Right ventricle myocardium inferior (tissue), 1 donor: ENCODE measurements at regions not wholly inside any gene's neighbourhood (a gene's known extent, or its start where the extent isn't known, plus 50 kb on each side); places are given as distances from the start of the nearest gene placed in this dataset.
"Not testable (repeated sequence)": the region's sequence is repeated elsewhere in the genome, so short reads cannot be mapped to it uniquely, and the experiment has no call there.

Experiments used
- ATAC-seq: fragments of 200-7000 bp; cut with Tn5 transposase; one replicate; pipeline ENCODE4 v1.9.1; 2020; ENCODE audit warnings: mild to moderate bottlenecking, moderate library complexity
- DNase-seq: peaks from one replicate; pipeline ENCODE4 v3.0.0; 2021; ENCODE audit errors: missing footprints
- intact Hi-C: fragments of 100-400 bp; cut with DNase I; formaldehyde crosslinking; loops from one replicate; pipeline ENCODE4 v1.11.0; 2022
- donor health status: DM: no; HTN: yes; CAD: no; lungs with severe emphysema.

GRCh38 chr3:154657218-154657617, 227.2 kb upstream of the GPR149 start:
- intact Hi-C loops: no loop called here
- ATAC-seq (no peak), DNase-seq (no peak)

DNA sequence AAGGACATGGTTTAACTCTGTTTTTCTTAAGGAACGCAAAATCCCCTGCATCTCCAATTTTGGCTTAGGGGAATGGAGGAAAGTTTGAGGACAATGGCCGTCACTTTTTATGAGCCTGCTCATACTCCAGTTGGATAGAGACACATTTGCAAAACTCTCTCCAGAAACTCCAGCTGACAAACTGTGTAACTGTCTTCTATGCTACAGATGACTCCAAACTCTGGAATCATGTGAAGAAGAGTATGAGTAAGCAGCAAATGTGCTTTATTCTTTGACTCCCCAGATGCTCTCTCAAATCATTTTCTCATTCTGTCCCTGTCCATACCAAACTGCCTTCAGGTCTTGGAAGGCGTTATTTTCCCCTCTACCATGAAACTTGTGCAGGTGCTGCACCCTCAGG, 226.5 kb upstream of the GPR149 start:
- ATAC-seq (no peak), DNase-seq (no peak)
- intact Hi-C loops: no loop called here

- no peak for DNase-seq
- intact Hi-C loops: no loop called here
- no peak for ATAC-seq
Observed at GRCh38 chr3:154642145-154642544, 212.2 kb upstream of the GPR149 start.

- no peak for DNase-seq
- intact Hi-C loops: no loop called here
- no peak for ATAC-seq
Observed at GRCh38 chr3:154625756-154626155, 195.8 kb upstream of the GPR149 start.

DNA sequence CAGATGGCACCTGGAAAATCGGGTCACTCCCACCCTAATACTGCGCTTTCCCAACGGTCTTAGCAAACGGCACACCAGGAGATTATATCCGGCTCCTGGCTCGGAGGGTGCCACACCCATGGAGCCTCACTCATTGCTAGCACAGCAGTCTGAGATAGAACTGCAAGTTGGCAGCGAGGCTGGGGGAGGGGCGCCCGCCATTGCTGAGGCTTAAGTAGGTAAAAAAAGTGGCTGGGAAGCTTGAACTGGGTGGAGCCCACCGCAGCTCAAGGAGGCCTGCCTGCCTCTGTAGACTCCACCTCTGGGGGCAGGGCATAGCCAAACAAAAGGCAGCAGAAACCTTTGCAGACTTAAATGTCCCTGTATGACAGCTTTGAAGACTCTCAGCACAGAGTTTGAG, 189.6 kb upstream of the GPR149 start:
- intact Hi-C loops, ATAC-seq: not testable (repeated sequence)
- peak; percentile 20 for DNase-seq

- intact Hi-C loops: no loop called here
- DNase-seq: no peak
- no peak for ATAC-seq
Observed at GRCh38 chr3:154616298-154616697, 186.3 kb upstream of the GPR149 start.

DNA sequence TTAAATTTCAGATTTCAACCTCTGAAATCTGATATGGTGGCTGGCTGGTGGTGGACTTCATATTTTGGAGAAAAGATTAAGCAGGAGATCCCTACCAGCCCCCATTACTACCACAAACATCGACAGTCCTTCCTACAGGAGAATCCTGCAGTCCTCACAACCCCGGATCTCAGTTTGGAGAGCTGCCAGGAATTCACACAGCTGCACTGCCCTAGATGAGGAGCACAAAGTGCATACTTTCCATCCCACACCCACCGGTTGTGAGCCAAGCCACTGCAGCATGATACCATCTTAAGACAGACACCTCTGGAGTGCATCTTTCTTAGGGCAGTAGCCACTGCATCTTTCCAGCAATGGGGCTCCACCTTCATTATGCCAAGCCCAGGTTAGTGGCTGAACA, 185.5 kb upstream of the GPR149 start:
- ATAC-seq (no peak), DNase-seq (no peak)
- intact Hi-C loops: no loop called here

DNA sequence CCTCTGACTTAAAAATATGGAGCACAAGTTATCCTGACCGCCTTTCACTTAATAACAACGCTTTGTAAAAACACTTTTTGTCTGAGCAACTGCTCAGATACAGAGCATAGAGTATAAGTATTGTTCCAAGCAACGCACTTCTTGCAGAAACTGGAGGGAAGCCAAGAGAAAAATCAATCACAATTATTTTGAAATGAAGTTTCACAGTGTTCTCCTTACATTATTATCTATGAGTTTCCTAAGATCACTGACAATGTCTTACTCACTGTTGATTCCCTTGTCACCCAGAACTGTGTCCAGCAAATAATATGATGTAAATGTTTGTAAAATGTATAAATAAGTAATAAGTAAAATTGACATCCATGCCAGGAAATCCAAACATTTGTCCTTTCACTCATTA, 184.6 kb upstream of the GPR149 start:
- ATAC-seq (no peak), DNase-seq (no peak)
- intact Hi-C loops: no loop called here

- intact Hi-C loops: no loop called here
- ATAC-seq: no peak
Observed at GRCh38 chr3:154614078-154614477, 184.1 kb upstream of the GPR149 start.

DNA sequence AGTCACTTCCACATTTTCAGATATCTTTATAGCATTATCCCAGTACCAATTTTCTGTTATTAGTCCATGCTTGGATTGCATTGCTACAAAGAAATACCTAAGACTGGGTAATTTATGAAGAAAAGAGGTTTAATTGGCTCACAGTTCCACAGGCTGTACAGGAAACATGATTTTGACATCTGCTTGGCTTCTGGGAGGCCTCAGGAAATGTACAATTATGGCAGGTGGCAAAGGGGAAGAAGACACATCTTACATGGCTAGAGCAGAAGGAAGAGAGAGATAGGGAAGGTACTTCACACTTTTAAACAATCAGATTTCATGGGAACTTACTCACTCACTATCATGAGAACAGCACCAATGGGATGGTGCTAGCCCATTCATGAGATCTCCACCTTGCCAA, 172.3 kb upstream of the GPR149 start:
- intact Hi-C loops: no loop called here
- no peak for ATAC-seq
- no peak for DNase-seq

More at GRCh38 chr3:154614078-154614477, 184.1 kb upstream of the GPR149 start:
- no peak for DNase-seq

GRCh38 chr3:154598166-154598565, 168.2 kb upstream of the GPR149 start:
- intact Hi-C loops: no loop called here
- DNase-seq (no peak), ATAC-seq (no peak)

GRCh38 chr3:154590675-154591384, 160.8 kb upstream of the GPR149 start:
- DNase-seq (no peak), ATAC-seq (no peak)
- intact Hi-C loops: no loop called here

- ATAC-seq: no peak
- intact Hi-C loops: no loop called here
- no peak for DNase-seq
Observed at GRCh38 chr3:154588831-154589230, 158.8 kb upstream of the GPR149 start.

- DNase-seq: no peak
- ATAC-seq: no peak
- intact Hi-C loops: no loop called here
Observed at GRCh38 chr3:154584974-154585373, 155.0 kb upstream of the GPR149 start.

DNA sequence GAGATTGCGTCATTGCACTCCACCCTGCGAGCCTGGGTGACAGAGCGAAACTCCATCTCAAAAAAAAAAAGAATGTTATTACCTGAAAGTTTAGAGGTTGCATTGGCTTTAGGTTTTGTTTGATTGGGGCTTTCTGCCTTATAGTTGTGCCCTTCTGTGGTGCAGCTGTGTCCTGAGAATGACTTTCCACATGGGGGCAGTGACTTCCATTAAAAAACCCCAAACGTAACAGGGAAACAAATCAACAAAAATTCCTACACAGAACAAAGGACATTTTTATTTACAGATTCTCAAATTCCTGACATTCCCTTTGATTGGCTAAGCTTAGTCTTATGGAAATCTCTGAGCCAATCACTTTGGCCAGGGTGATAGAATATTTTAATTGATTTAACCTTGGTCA, 154.1 kb upstream of the GPR149 start:
- ATAC-seq: no peak
- DNase-seq: no peak
- intact Hi-C loops: no loop called here

DNA sequence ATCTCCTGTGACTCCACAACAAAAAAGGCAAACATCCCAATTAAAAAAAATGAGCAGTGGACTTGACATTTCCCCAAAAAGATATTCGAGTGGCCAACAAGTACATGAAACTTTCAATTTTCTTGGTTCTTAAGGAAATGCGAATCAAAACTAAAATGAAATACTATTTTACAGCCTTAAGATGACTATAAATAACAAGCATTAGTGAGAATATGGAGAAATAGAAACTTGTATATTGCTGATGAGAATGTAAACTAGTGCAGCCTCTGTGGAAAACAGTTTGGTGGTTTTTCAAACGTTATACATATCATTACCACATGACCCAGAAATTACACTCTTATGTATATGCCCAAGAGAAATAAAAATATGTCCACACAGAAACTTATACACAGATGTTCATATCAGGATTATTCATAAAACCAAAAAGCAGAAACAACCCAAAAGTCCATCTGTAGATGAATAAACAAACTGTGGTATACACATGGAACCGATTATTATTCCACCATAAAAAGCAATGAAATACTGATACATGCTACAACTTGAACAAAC, 153.2 kb upstream of the GPR149 start:
- intact Hi-C loops: no loop called here
- ATAC-seq (no peak), DNase-seq (no peak)

- intact Hi-C loops: no loop called here
- ATAC-seq: no peak
- DNase-seq: no peak
Observed at GRCh38 chr3:154582501-154582900, 152.5 kb upstream of the GPR149 start.

- intact Hi-C loops: no loop called here
- no peak for DNase-seq
- no peak for ATAC-seq
Observed at GRCh38 chr3:154571553-154572226, 141.7 kb upstream of the GPR149 start.

DNA sequence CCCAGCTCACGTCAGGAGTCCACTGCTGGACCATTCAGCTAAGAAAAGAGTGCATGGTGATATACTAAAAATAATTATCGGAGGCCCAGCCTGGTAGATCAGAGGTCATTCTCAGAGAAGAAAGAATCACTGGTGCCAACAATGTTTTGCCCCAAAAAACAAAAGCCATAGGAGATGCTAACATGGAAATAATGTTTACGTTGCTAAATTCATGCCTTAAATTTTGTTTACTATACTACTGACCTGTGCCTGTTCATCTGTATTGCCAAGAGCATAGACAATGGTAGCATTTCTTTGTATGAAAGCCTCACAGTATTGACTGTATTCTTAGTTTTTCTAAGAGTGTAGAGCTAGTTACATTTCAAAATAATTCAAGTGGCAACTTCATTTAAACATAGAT, 138.1 kb upstream of the GPR149 start:
- no peak for ATAC-seq
- DNase-seq: no peak
- intact Hi-C loops: no loop called here

DNA sequence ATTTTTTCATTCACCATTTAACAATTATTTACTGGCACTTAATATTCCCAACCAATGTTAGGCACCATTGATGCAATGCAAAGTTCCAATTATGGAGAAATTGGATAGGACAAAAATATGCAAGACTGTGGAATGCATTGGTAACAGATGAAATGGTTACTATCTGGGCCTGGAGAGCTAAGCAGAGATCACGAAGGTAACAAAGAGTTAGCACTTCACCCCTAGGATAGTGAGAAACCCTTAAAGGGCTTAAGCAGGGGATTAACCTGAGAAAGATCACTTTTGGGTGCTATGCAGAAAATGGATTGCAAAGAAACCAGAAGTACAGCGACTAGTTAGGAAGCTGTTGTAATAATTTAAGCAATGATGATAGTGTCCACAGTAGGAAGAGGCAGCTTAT, 129.6 kb upstream of the GPR149 start:
- intact Hi-C loops: no loop called here
- DNase-seq: no peak
- ATAC-seq: no peak
